ENCODE measurements at regions not wholly inside any gene's neighbourhood (a gene's known extent, or its start where the extent isn't known, plus 50 kb on each side); places are given as distances from the start of the nearest gene placed in this dataset.

- DNase-seq (ENCODE audit: low read depth, low spot score) (no peak), FAIRE-seq (no peak)
- ChIA-PET POLR2A (no interaction called here), CTCF (no interaction called here)
- H3K9me3 ChIP-seq (replicated peaks; ENCODE audit: control insufficient read depth, insufficient read depth, low read length): no peaks in the 10 kb centered on the region
- no peaks in the 10 kb centered on the region for H3K36me3 ChIP-seq (ENCODE audit: control insufficient read depth in 2 of 2, extremely low read depth in 1 of 2, insufficient read depth in 2 of 2, low read length in 2 of 2)
- H3K4me2 ChIP-seq (ENCODE audit: insufficient read depth, low read length): no peak overlapping the region
- no peak overlapping the region for H3K27ac ChIP-seq (ENCODE audit: insufficient read depth, low read depth, low read length)
- intact Hi-C loops (cut with micrococcal nuclease): no loop called here
- TF ChIP-seq POLR2AphosphoS5 (IDR thresholded peaks at IDR 0.05; ENCODE audit: insufficient read depth, low read depth, low read length): no peak
- TF ChIP-seq MYC (IDR thresholded peaks at IDR 0.05; ENCODE audit: low read depth, low read length): no peak
- TF ChIP-seq GATA2 (IDR thresholded peaks at IDR 0.05; ENCODE audit: insufficient read depth, insufficient read length, low read depth, low read length): no peak
- no peak for TF ChIP-seq JUN (IDR thresholded peaks at IDR 0.05; ENCODE audit: borderline replicate concordance, insufficient read depth, insufficient read length, low read depth)
- TF ChIP-seq, protein P1, sequence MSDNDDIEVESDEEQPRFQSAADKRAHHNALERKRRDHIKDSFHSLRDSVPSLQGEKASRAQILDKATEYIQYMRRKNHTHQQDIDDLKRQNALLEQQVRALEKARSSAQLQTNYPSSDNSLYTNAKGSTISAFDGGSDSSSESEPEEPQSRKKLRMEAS (IDR thresholded peaks at IDR 0.05; ENCODE audit: insufficient read depth, insufficient read length): no peak
- TF ChIP-seq, protein P2, sequence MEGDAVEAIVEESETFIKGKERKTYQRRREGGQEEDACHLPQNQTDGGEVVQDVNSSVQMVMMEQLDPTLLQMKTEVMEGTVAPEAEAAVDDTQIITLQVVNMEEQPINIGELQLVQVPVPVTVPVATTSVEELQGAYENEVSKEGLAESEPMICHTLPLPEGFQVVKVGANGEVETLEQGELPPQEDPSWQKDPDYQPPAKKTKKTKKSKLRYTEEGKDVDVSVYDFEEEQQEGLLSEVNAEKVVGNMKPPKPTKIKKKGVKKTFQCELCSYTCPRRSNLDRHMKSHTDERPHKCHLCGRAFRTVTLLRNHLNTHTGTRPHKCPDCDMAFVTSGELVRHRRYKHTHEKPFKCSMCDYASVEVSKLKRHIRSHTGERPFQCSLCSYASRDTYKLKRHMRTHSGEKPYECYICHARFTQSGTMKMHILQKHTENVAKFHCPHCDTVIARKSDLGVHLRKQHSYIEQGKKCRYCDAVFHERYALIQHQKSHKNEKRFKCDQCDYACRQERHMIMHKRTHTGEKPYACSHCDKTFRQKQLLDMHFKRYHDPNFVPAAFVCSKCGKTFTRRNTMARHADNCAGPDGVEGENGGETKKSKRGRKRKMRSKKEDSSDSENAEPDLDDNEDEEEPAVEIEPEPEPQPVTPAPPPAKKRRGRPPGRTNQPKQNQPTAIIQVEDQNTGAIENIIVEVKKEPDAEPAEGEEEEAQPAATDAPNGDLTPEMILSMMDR (IDR thresholded peaks at IDR 0.05; ENCODE audit: extremely low read depth in 1 of 2, insufficient read depth in 1 of 2, low read depth in 1 of 2, low read length in 2 of 2): no peak
- TF ChIP-seq FOS (IDR thresholded peaks at IDR 0.05; ENCODE audit: borderline replicate concordance, insufficient read depth, low read length): no peak
- no peak for TF ChIP-seq EZH2 (IDR thresholded peaks at IDR 0.05; ENCODE audit: borderline replicate concordance, low read depth, low read length, severe bottlenecking)
- TF ChIP-seq POLR2A (IDR thresholded peaks at IDR 0.05; ENCODE audit: low read depth, low read length): no peak
- H4K20me1 ChIP-seq (replicated peaks; ENCODE audit: control insufficient read depth, extremely low read depth, insufficient read depth, low read length): no peaks in the 10 kb centered on the region
- H3K4me1 ChIP-seq (ENCODE audit: control insufficient read depth, extremely low read depth, insufficient read depth, low read length): no peaks in the 10 kb centered on the region
- H3K9ac ChIP-seq (replicated peaks; ENCODE audit: extremely low read depth, insufficient read depth, low read length): no peak overlapping the region
- no peak overlapping the region for H3K4me3 ChIP-seq (replicated peaks in 1 of 3; ENCODE audit: insufficient read depth in 1 of 3, low read depth in 1 of 3, low read length in 3 of 3)
- no peaks in the 10 kb centered on the region for H3K79me2 ChIP-seq (ENCODE audit: control insufficient read depth, insufficient read depth, low read length)
- no peaks in the 10 kb centered on the region for H3K27me3 ChIP-seq (ENCODE audit: control insufficient read depth in 2 of 2, insufficient read depth in 2 of 2, low read length in 2 of 2)
- no peak overlapping the region for H2AFZ ChIP-seq (ENCODE audit: low read depth, low read length)
- no TSS peak for BruUV-seq (replicated peaks)
- H3K9me1 ChIP-seq (replicated peaks; ENCODE audit: control insufficient read depth, extremely low read depth, insufficient read depth, low read length): no peaks in the 10 kb centered on the region
- dilution Hi-C loops (cut with MboI; ENCODE audit: extremely low pct_ligation_motif_present, low sequenced_read_pairs): no loop called here
These were observed 732.7 kb downstream of the PDCD6IP start for GRCh38 chr3:34531156-34531555.

Data from endothelial cell of umbilical vein (primary cell).